Cardiac muscle cell (in vitro differentiated cells and primary cell): ENCODE measurements at regions not wholly inside any gene's neighbourhood (a gene's known extent, or its start where the extent isn't known, plus 50 kb on each side); places are given as distances from the start of the nearest gene placed in this dataset.

Experiments
- DNase-seq, 2 donors: peaks; one replicate each; pipeline versions ENCODE4 v3.0.0 to v3.0.0-alpha.2; 2010 to 2017; ENCODE audit warnings: low read depth in 1 of 2, low spot score in 1 of 2
- H3K27ac ChIP-seq: fragments of 200-600 bp; sonication (generic); 2 replicates; pipeline ENCODE4 v1.5.1; 2016
- H3K27me3 ChIP-seq: fragments of 200-600 bp; sonication (generic); 2 replicates; pipeline ENCODE4 v1.6.0; 2016; ENCODE audit warnings: control low read depth
- H3K36me3 ChIP-seq: fragments of 200-600 bp; sonication (generic); 2 replicates; pipeline ENCODE4 v1.5.1; 2016; ENCODE audit warnings: control low read depth
- H3K4me1 ChIP-seq: fragments of 200-600 bp; sonication (generic); 2 replicates; pipeline ENCODE4 v1.8.1; 2017; ENCODE audit warnings: low read depth, mild to moderate bottlenecking, mixed run types
- H3K4me3 ChIP-seq: fragments of 200-600 bp; sonication (generic); 2 replicates; pipeline ENCODE4 v1.5.1; 2016; ENCODE audit warnings: mild to moderate bottlenecking
- H3K9me3 ChIP-seq: fragments of 200-600 bp; sonication (generic); 2 replicates; pipeline ENCODE4 v1.5.1; 2017; ENCODE audit warnings: low read depth, mild to moderate bottlenecking, control low read depth
- TF ChIP-seq, protein P1 (sequence below): IDR thresholded peaks from 2 replicates; pipeline ENCODE4 v1.5.1; 2012; ENCODE audit warnings: low read depth, mild to moderate bottlenecking, low read length

DNA sequence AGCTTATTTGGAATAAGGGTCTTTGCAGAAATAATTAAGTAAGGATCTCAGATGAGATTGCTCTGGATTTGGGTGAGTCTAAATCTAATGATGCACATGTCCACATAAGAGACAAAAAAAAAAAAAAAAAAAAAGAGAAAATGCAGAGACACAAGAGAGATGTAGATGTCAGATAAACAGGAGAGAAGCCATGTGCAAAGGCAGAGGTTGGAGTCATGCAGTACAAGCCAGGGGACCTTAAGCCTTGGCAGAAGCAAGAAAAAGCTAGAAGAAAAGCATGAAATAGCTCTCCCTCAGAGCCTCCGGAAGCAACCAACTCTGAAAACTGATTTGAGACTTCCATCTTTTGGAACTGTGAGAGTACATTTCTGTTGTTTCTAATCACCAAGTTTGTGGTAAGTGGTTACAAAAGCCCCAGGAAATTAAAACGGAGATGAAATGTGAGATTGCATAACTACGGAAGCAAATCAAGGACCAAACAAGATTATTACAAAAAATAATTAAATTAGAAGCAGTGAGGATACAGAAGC, 1304.0 kb upstream of the SEL1L start:
- Histone ChIP-seq H3K9me3 (no peaks in the 10 kb centered on the region), H3K4me1 (no peaks in the 10 kb centered on the region), H3K36me3 (no peaks in the 10 kb centered on the region), H3K27ac (no peak overlapping the region), H3K4me3 (no peak overlapping the region), H3K27me3 (no peaks in the 10 kb centered on the region)
- no peak for DNase-seq
- TF ChIP-seq, protein P1, sequence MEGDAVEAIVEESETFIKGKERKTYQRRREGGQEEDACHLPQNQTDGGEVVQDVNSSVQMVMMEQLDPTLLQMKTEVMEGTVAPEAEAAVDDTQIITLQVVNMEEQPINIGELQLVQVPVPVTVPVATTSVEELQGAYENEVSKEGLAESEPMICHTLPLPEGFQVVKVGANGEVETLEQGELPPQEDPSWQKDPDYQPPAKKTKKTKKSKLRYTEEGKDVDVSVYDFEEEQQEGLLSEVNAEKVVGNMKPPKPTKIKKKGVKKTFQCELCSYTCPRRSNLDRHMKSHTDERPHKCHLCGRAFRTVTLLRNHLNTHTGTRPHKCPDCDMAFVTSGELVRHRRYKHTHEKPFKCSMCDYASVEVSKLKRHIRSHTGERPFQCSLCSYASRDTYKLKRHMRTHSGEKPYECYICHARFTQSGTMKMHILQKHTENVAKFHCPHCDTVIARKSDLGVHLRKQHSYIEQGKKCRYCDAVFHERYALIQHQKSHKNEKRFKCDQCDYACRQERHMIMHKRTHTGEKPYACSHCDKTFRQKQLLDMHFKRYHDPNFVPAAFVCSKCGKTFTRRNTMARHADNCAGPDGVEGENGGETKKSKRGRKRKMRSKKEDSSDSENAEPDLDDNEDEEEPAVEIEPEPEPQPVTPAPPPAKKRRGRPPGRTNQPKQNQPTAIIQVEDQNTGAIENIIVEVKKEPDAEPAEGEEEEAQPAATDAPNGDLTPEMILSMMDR, result no peak

DNA sequence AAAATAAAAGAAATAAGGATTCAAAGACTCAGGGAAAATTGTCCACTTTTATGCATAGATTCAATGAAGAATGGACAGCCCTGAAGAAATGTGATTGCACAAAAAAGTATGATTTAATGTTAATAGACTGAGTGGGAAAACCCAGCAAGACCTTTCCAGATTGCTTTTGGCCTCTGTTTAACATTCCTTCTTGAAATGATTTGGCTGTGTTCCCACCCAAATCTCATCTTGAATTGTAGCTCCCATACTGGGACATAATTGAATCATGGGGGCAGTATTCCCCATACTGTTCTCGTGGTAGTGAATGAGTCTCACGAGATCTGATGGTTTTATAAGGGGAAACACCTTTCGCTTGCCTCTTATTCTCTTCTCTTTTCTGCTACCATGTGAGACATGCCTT, 1316.9 kb upstream of the SEL1L start:
- no peak for DNase-seq
- Histone ChIP-seq H3K36me3 (no peaks in the 10 kb centered on the region), H3K4me3 (no peak overlapping the region), H3K4me1 (peaks cover 13% of the 10 kb centered on the region), H3K9me3 (no peaks in the 10 kb centered on the region), H3K27me3 (no peaks in the 10 kb centered on the region), H3K27ac (no peak overlapping the region)
- TF ChIP-seq, protein P1, result no peak

DNA sequence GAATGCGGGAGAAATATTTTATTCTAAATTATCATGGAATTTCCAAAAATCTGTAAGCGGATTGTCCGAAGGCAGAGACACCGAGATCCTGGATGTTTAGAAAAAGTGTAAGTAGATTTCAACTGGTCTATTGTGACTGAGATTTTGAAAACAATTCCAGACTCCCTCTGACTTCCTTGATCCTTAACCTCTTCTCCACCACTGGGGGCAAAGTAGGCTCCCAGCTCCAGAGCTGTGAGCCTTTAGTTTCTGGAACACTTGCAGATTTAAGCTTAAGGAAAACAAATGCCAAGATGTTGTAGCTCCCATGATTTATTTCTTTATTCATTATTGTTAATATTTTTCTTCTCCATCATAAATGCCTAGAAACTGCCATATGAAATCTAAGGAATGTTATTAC, 1320.5 kb upstream of the SEL1L start:
- H3K27me3 ChIP-seq, result no peaks in the 10 kb centered on the region
- peak in 1 of 2 donors; percentile 10 for DNase-seq
- TF ChIP-seq, protein P1, result no peak

DNA sequence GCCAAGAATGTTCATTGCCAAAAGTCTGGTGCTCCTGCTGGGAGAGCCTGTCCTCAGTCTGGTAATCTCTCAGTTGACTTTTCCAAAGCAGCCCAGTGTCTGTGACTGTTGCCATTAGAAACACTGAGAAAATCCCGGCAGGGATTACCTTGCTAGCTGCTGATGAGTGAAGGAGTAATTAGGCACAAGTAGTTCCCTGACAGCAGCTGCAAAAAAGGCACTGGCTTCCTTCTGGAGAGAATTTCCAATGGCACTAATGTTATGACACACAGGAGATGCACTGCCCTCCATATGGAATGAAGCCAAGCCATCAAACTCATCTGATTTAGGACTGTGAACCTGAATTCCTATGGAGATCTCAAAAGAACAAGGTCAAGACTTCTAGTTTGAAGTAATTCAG, 1321.2 kb upstream of the SEL1L start:
- no peak overlapping the region for H3K4me3 ChIP-seq
- TF ChIP-seq, protein P1, result no peak
- no peaks in the 10 kb centered on the region for H3K9me3 ChIP-seq
- H3K36me3 ChIP-seq, result no peaks in the 10 kb centered on the region
- H3K27ac ChIP-seq, result no peak overlapping the region
- H3K27me3 ChIP-seq, result no peaks in the 10 kb centered on the region
- H3K4me1 ChIP-seq, result peaks cover 19% of the 10 kb centered on the region
- DNase-seq, result peak in 1 of 2 donors; percentile 36

More for the DNA sequence above, 1320.5 kb upstream of the SEL1L start:
- H3K9me3 ChIP-seq, result no peaks in the 10 kb centered on the region
- H3K27ac ChIP-seq, result no peak overlapping the region
- H3K4me1 ChIP-seq, result peaks cover 19% of the 10 kb centered on the region
- no peaks in the 10 kb centered on the region for H3K36me3 ChIP-seq
- H3K4me3 ChIP-seq, result no peak overlapping the region

DNA sequence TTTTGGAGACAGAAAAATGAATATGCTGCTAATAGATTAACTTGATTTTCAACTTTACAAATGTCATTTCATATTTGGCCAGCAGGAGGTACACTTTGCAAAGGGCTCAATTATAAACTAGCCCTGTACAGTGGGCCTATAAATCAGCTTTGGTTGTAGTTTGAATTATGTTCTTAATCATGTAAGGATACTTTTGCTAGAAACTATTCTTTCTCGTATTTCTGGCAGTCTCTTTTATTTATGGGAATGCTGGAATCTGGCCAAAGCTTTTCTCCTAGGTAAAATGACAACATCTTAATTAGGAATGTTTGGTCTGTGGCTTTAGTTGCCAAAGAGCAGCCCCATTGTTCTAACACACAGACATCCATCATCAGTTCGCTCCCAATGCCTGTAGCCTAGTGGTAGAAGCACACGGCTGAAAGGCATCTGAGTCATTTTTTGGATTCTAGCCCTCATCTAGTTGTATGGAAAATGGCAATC, 1322.3 kb upstream of the SEL1L start:
- no peaks in the 10 kb centered on the region for H3K9me3 ChIP-seq
- TF ChIP-seq, protein P1, result peak; percentile 24
- H3K27ac ChIP-seq, result no peak overlapping the region
- H3K27me3 ChIP-seq, result no peaks in the 10 kb centered on the region
- peaks cover 19% of the 10 kb centered on the region for H3K4me1 ChIP-seq
- H3K4me3 ChIP-seq, result no peak overlapping the region
- peak; percentile 20 to 58 for DNase-seq
- H3K36me3 ChIP-seq, result no peaks in the 10 kb centered on the region
